GM06990 (cell line): ENCODE measurements at regions not wholly inside any gene's neighbourhood (a gene's known extent, or its start where the extent isn't known, plus 50 kb on each side); places are given as distances from the start of the nearest gene placed in this dataset.

Experiments used
- DNase-seq: peaks from one replicate; pipeline ENCODE4 v3.0.0-alpha.2; 2011; ENCODE audit not compliant: insufficient read length; ENCODE audit errors: extremely low read depth
- H3K27me3 ChIP-seq: replicated peaks from 2 replicates; pipeline ENCODE4 v1.6.0; 2011; ENCODE audit warnings: low read length; ENCODE audit not compliant: control insufficient read depth, insufficient read depth
- H3K36me3 ChIP-seq: 2 replicates; pipeline ENCODE4 v1.5.1; 2011; ENCODE audit warnings: low read length; ENCODE audit not compliant: control insufficient read depth, insufficient read depth
- H3K4me3 ChIP-seq: replicated peaks from 2 replicates; pipeline ENCODE4 v1.5.1; 2011; ENCODE audit warnings: low read depth, mild to moderate bottlenecking, control low read depth, low read length
- TF ChIP-seq, protein P1 (sequence below): IDR thresholded peaks from 2 replicates; pipeline ENCODE4 v1.5.1; 2011; ENCODE audit warnings: low read length, control low read depth, mild to moderate bottlenecking, inconsistent platforms; ENCODE audit not compliant: insufficient read depth, poor library complexity, severe bottlenecking

DNA sequence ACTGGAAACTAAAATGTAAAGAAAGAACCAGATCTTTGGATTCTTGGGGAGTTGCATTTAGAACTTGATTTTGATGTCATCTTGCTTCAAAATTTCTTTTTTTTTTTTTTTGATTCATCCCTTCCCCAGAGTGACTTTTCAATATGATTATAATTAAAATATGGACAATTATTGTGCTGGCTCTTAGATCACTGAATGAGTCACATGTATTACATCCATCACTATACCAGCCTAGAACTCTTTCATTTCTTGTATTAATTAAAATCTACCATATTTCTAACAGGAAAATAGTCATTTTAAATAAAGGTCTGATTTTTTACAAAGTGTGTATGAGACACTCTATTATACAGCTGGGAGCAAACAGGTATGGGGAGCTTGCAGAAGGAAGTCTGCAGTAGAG, 269.5 kb upstream of the AKR1E2 start:
- TF ChIP-seq, protein P1, sequence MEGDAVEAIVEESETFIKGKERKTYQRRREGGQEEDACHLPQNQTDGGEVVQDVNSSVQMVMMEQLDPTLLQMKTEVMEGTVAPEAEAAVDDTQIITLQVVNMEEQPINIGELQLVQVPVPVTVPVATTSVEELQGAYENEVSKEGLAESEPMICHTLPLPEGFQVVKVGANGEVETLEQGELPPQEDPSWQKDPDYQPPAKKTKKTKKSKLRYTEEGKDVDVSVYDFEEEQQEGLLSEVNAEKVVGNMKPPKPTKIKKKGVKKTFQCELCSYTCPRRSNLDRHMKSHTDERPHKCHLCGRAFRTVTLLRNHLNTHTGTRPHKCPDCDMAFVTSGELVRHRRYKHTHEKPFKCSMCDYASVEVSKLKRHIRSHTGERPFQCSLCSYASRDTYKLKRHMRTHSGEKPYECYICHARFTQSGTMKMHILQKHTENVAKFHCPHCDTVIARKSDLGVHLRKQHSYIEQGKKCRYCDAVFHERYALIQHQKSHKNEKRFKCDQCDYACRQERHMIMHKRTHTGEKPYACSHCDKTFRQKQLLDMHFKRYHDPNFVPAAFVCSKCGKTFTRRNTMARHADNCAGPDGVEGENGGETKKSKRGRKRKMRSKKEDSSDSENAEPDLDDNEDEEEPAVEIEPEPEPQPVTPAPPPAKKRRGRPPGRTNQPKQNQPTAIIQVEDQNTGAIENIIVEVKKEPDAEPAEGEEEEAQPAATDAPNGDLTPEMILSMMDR: no peak
- H3K27me3 ChIP-seq: no peaks in the 10 kb centered on the region; the same call in 1 of the 2 replicates
- no peak for DNase-seq
- H3K4me3 ChIP-seq: no peak overlapping the region
- no peaks in the 10 kb centered on the region for H3K36me3 ChIP-seq

DNA sequence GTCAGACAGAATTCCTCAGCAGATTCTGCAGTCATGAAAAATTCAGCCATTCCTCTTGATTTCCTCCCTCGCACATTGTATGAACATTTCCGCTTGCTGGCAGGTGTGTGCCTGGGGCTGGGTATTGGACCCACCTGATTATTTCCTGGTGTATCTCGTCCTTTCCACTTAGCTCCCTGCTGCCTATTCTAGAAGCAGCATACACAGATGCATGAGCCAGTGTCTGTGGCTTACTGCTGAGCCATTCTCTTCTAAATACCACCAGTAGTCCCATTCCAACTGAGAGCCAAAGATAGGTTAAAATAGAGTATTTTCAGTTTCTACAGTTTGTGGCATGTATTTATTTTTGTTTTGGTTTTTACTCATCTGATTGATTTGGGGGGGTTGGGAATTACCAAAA, 270.1 kb upstream of the AKR1E2 start:
- TF ChIP-seq, protein P1: no peak
- Histone ChIP-seq H3K27me3 (no peaks in the 10 kb centered on the region; the same call in 1 of the 2 replicates), H3K4me3 (no peak overlapping the region), H3K36me3 (no peaks in the 10 kb centered on the region)
- DNase-seq: no peak

DNA sequence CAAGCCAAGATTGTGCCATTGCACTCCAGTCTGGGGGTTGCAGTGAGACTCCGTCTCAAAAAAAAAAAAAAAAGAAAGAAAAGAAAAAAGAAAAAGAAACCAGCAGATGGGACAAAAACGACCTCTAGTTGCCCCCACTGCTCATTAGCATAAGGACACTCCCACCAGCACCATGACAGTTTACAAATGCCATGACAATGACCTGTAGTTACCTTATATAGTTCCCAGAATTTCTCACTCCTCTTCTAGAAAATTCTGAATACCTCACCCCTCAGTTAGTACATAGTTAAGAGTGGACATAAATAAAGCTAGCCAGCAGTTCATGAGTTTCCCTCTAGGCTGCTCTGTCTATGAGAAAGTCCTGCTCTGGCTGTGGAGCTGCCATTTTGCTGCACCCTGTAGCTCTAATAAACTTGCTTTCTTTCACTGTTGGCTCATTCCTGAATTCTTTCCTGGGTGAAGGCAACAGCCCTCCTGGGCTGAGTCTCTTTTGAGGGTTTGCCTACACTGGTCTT, 276.8 kb upstream of the AKR1E2 start:
- TF ChIP-seq, protein P1: no peak
- no peak overlapping the region for H3K4me3 ChIP-seq
- no peaks in the 10 kb centered on the region for H3K36me3 ChIP-seq
- DNase-seq: no peak
- H3K27me3 ChIP-seq: no peaks in the 10 kb centered on the region

DNA sequence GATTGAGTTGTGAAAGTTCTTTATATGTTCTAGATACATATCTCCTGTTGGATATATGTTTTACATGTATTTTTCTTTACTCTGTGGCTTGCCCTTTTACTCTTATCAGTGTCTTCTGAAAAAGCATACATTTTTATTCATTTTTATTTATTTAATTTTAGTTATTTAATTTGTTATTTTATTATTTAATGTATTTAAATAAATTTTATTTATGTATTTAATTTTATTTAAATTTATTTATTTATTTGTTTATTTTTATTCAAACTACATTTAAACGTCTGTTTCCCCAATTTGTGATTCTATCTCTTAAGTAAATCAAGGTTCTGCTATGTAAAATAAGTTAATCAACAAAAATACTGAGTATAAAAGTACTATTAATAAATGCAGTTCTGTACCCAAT, 279.1 kb upstream of the AKR1E2 start:
- Histone ChIP-seq H3K36me3 (no peaks in the 10 kb centered on the region), H3K4me3 (no peak overlapping the region), H3K27me3 (no peaks in the 10 kb centered on the region)
- no peak for DNase-seq
- TF ChIP-seq, protein P1: no peak

DNA sequence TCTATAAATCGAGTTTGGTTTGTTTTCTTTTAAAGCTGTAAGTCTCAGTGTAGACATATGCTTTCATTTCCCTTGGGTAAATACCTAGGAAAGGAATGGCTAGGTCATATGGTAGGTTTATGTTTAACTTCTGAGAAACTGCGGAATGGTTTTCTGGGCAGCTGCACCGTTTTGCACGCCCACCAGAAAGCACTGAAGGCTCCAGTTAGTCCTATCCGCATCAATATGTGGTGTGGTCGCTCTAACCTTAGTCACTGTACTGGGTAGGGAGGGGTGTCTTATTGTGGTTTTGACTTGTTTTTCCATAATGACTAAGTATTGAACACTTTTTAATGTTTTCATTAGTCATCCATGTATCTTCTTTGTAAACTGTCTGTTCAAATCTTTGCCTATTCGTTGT, 279.5 kb upstream of the AKR1E2 start:
- TF ChIP-seq, protein P1: no peak
- no peaks in the 10 kb centered on the region for H3K27me3 ChIP-seq
- DNase-seq: no peak
- H3K4me3 ChIP-seq: no peak overlapping the region
- no peaks in the 10 kb centered on the region for H3K36me3 ChIP-seq

DNA sequence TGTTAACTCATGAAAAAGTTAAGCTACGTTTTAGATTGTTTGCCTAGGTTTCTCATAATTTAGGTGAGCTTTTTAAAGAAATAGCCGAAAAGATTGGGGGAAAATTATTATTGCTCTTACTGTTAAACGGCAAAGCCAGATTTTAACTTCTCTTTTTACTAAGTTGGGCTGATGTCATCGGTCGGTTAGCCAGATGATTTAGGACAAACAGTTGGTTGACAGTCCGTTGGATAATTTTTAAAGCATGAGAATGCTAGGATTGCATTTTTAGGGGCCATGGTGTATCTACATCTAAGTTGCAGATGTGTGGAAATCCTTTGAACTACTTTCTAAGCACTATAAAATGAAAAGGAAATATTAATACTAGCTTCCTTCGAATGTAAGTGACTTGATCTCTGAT, 280.9 kb upstream of the AKR1E2 start:
- no peak for DNase-seq
- no peaks in the 10 kb centered on the region for H3K36me3 ChIP-seq
- H3K4me3 ChIP-seq: no peak overlapping the region
- TF ChIP-seq, protein P1: no peak
- no peaks in the 10 kb centered on the region for H3K27me3 ChIP-seq
